GM12878 (cell line): ENCODE measurements at regions not wholly inside any gene's neighbourhood (a gene's known extent, or its start where the extent isn't known, plus 50 kb on each side); places are given as distances from the start of the nearest gene placed in this dataset.

ENCODE experiments used
- ATAC-seq: fragments of 200-7000 bp; cut with Tn5 transposase; 3 replicates; pipeline ENCODE4 v1.9.1; 2020; ENCODE audit warnings: mild to moderate bottlenecking, moderate library complexity
- BruUV-seq: library from RNA; stranded (reverse); fragments of 400-500 nt; replicated peaks from 2 replicates; lab custom pipeline; 2021; lab: Mats Ljungman, UMichigan
- CTCF ChIA-PET: fragments of 300-600 bp; sonication (Branson Sonifier 250); formaldehyde crosslinking; extraction: SDS; loops from one replicate; lab custom pipeline; 2021; ENCODE audit warnings: inconsistent platforms; lab: Yijun Ruan, JAX
- POLR2A ChIA-PET: fragments of 350-600 bp; formaldehyde crosslinking; extraction: SDS; loops from one replicate; lab custom pipeline; 2021; ENCODE audit warnings: inconsistent platforms; lab: Charles Lee
- RAD21 ChIA-PET: fragments of 300-600 bp; sonication (Branson Sonifier 250); formaldehyde crosslinking; loops from one replicate; lab custom pipeline; 2023; ENCODE audit warnings: antibody characterized with exemption; ENCODE audit not compliant: unreplicated experiment; lab: Charles Lee
- SMC1A ChIA-PET: fragments of 300-600 bp; sonication (Branson Sonifier 250); formaldehyde crosslinking; loops from one replicate; lab custom pipeline; 2023; ENCODE audit not compliant: unreplicated experiment, uncharacterized antibody; lab: Charles Lee
- DNase-seq: peaks from one replicate; pipeline ENCODE4 v3.0.0-alpha.2; 2011; ENCODE audit warnings: low read depth, low spot score
- FAIRE-seq: peaks from 3 replicates; lab custom pipeline; 2011; peaks lifted over from hg19 to GRCh38; lab: Jason Lieb, UNC
- H2AFZ ChIP-seq: 2 replicates; pipeline ENCODE4 v1.6.0; 2011; ENCODE audit warnings: low read depth, low read length, control low read depth; ENCODE audit not compliant: control insufficient read depth
- H3K27ac ChIP-seq: 2 replicates; pipeline ENCODE4 v1.5.1; 2011; ENCODE audit warnings: control low read depth; ENCODE audit not compliant: control insufficient read depth, insufficient read depth
- H3K27me3 ChIP-seq, 2 experiments: replicated peaks in 1 of 2; 2 replicates each; pipeline versions ENCODE4 v1.6.0 to v1.6.1; 2011; ENCODE audit warnings: low read length in 1 of 2; ENCODE audit not compliant: control insufficient read depth in 2 of 2, insufficient read depth in 2 of 2
- H3K36me3 ChIP-seq, 2 experiments: 2 replicates each; pipeline ENCODE4 v1.5.1; 2011; ENCODE audit warnings: low read length in 1 of 2; ENCODE audit not compliant: control insufficient read depth in 2 of 2, insufficient read depth in 2 of 2
- H3K4me1 ChIP-seq: 2 replicates; pipeline ENCODE4 v1.6.1; 2011; ENCODE audit warnings: mild to moderate bottlenecking, low read length, moderate library complexity, mixed read lengths; ENCODE audit not compliant: control insufficient read depth, insufficient read depth
- H3K4me2 ChIP-seq: 2 replicates; pipeline ENCODE4 v1.6.0; 2011; ENCODE audit warnings: control low read depth; ENCODE audit not compliant: control insufficient read depth, insufficient read depth
- H3K4me3 ChIP-seq: fragments of 200-600 bp; sonication (generic); 2 replicates; pipeline ENCODE4 v1.5.1; 2016
- H3K79me2 ChIP-seq: 2 replicates; pipeline ENCODE4 v1.6.0; 2011; ENCODE audit warnings: low read length; ENCODE audit not compliant: control insufficient read depth, insufficient read depth
- H3K9ac ChIP-seq: 2 replicates; pipeline ENCODE4 v1.8.0; 2011; ENCODE audit warnings: low read length, control low read depth, mixed read lengths; ENCODE audit not compliant: control insufficient read depth, insufficient read depth
- H3K9me3 ChIP-seq: replicated peaks from 3 replicates; pipeline ENCODE4 v1.5.1; 2011; ENCODE audit warnings: mild to moderate bottlenecking, low read length; ENCODE audit not compliant: control insufficient read depth, insufficient read depth
- H4K20me1 ChIP-seq: 2 replicates; pipeline ENCODE4 v1.6.0; 2011; ENCODE audit not compliant: control insufficient read depth, insufficient read depth
- BMI1 ChIP-seq: fragments of 450-650 bp; IDR thresholded peaks from 2 replicates; pipeline ENCODE4 v1.6.1; 2016; ENCODE audit warnings: mild to moderate bottlenecking, moderate library complexity, borderline replicate concordance
- ETV6 ChIP-seq, 2 experiments: fragments of 450-650 bp in 1 of 2; IDR thresholded peaks in 1 of 2; conservative IDR thresholded peaks in 1 of 2; 2 replicates each; pipeline ENCODE4 v1.6.1; 2014; ENCODE audit warnings: antibody characterized with exemption in 1 of 2, borderline replicate concordance in 1 of 2, low read depth in 1 of 2, mild to moderate bottlenecking in 1 of 2, moderate library complexity in 1 of 2
- MXI1 ChIP-seq: fragments of 150-350 bp; IDR thresholded peaks from 2 replicates; pipeline ENCODE4 v1.6.1; 2011; ENCODE audit warnings: low read depth, mild to moderate bottlenecking, inconsistent platforms, low read length, improper control_type of control experiment
- NR2C2 ChIP-seq: IDR thresholded peaks from 2 replicates; pipeline ENCODE4 v1.6.1; 2011; ENCODE audit warnings: borderline replicate concordance, low read depth; ENCODE audit not compliant: control insufficient read depth, insufficient read length
- PAX5 ChIP-seq: IDR thresholded peaks from 2 replicates; pipeline ENCODE4 v1.6.1; 2011; ENCODE audit warnings: low read depth, low read length, borderline replicate concordance
- RUNX3 ChIP-seq: IDR thresholded peaks from 2 replicates; pipeline ENCODE4 v1.6.1; 2012; ENCODE audit warnings: low read length, inconsistent platforms
- YY1 ChIP-seq: IDR thresholded peaks from 2 replicates; pipeline ENCODE4 v1.6.1; 2011; ENCODE audit warnings: low read depth, mild to moderate bottlenecking, low read length
- WGBS: methylation state at CpG from one replicate; pipeline ENCODE4 v1.1.6; 2016; ENCODE audit warnings: low lambda C conversion rate; ENCODE audit not compliant: insufficient replicate concordance, insufficient coverage; ENCODE audit errors: missing lambda C conversion rate; 5-methylcytosine and 5-hydroxymethylcytosine counted together
- in situ Hi-C: fragments of 300-500 bp; cut with MboI; formaldehyde crosslinking; loops from 9 replicates; pipeline ENCODE4 v1.14.3; 2018; ENCODE audit warnings: mixed read lengths
- intact Hi-C: fragments of 100-400 bp; cut with micrococcal nuclease; formaldehyde crosslinking; loops from one replicate; pipeline ENCODE4 v1.14.2; 2022; ENCODE audit not compliant: unreplicated experiment
- TF ChIP-seq, protein P1 (sequence below): fragments of 450-650 bp; IDR thresholded peaks from 2 replicates; pipeline ENCODE4 v1.6.1; 2016; ENCODE audit warnings: mild to moderate bottlenecking, moderate library complexity, borderline replicate concordance
- TF ChIP-seq, protein P2 (sequence below): fragments of 450-650 bp; IDR thresholded peaks from 2 replicates; pipeline ENCODE4 v1.6.1; 2017; ENCODE audit warnings: mild to moderate bottlenecking, low read depth, inconsistent platforms; ENCODE audit not compliant: poor library complexity, severe bottlenecking
- TF ChIP-seq, protein P3 (sequence below): IDR thresholded peaks from 2 replicates; pipeline ENCODE4 v1.6.1; 2012; ENCODE audit warnings: low read depth, low read length, improper control_type of control experiment
- TF ChIP-seq, protein P4 (sequence below): fragments of 450-650 bp; IDR thresholded peaks from 2 replicates; pipeline ENCODE4 v1.6.1; 2017; ENCODE audit warnings: low read depth, mild to moderate bottlenecking, moderate library complexity

DNA sequence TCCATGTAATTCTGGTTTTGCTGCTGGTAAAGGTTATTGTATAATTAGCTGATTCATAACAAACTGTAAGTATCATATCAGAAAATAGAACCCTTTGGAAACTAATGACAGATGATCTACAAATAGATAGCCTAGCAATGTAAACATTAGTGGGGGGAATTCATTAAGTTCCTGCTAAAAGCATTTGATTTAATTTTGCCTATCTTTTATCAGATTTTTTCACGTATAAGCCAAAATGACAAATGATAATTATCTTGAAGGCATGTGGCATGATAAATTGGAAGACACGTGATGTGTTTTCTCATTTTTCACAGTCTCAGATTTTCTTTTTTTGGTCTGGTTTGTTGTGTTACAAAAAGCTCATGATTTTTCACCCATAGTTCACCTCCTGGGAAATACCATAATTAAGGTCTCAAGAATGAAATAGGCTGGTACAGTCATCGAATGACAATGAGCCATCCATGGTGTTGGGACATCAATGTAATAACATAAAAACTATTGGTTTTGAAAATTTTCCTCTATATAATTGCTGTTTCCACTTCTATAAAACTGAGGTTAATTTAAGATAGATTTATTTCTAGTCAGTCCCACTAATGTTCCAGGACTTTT is 325.9 kb upstream of the TBL1XR1 start:
- ChIA-PET SMC1A (no interaction called here), RAD21 (interaction anchor here (1.1 kb wide), 1 partner anchor 472 kb away, joined by 3 read pairs; no protein-coding TSS in a partner anchor), POLR2A (no interaction called here), CTCF (no interaction called here)
- Histone ChIP-seq H3K4me1 (no peaks in the 10 kb centered on the region), H3K9ac (no peak overlapping the region), H4K20me1 (no peaks in the 10 kb centered on the region), H3K4me2 (no peak overlapping the region), H3K4me3 (no peak overlapping the region), H3K27ac (no peak overlapping the region), H3K36me3 (no peaks in the 10 kb centered on the region), H3K9me3 (no peaks in the 10 kb centered on the region), H3K79me2 (no peaks in the 10 kb centered on the region), H2AFZ (no peak overlapping the region), H3K27me3 (no peaks in the 10 kb centered on the region)
- no TSS peak for BruUV-seq
- DNase-seq (no peak), FAIRE-seq (no peak), ATAC-seq (no peak)
- WGBS: 23% methylated on average over 3 of the region's 3 CpGs
- in situ Hi-C loops (no loop called here), intact Hi-C loops (no loop called here)
- TF ChIP-seq, protein P1, sequence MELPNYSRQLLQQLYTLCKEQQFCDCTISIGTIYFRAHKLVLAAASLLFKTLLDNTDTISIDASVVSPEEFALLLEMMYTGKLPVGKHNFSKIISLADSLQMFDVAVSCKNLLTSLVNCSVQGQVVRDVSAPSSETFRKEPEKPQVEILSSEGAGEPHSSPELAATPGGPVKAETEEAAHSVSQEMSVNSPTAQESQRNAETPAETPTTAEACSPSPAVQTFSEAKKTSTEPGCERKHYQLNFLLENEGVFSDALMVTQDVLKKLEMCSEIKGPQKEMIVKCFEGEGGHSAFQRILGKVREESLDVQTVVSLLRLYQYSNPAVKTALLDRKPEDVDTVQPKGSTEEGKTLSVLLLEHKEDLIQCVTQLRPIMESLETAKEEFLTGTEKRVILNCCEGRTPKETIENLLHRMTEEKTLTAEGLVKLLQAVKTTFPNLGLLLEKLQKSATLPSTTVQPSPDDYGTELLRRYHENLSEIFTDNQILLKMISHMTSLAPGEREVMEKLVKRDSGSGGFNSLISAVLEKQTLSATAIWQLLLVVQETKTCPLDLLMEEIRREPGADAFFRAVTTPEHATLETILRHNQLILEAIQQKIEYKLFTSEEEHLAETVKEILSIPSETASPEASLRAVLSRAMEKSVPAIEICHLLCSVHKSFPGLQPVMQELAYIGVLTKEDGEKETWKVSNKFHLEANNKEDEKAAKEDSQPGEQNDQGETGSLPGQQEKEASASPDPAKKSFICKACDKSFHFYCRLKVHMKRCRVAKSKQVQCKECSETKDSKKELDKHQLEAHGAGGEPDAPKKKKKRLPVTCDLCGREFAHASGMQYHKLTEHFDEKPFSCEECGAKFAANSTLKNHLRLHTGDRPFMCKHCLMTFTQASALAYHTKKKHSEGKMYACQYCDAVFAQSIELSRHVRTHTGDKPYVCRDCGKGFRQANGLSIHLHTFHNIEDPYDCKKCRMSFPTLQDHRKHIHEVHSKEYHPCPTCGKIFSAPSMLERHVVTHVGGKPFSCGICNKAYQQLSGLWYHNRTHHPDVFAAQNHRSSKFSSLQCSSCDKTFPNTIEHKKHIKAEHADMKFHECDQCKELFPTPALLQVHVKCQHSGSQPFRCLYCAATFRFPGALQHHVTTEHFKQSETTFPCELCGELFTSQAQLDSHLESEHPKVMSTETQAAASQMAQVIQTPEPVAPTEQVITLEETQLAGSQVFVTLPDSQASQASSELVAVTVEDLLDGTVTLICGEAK: no peak
- TF ChIP-seq, protein P2, sequence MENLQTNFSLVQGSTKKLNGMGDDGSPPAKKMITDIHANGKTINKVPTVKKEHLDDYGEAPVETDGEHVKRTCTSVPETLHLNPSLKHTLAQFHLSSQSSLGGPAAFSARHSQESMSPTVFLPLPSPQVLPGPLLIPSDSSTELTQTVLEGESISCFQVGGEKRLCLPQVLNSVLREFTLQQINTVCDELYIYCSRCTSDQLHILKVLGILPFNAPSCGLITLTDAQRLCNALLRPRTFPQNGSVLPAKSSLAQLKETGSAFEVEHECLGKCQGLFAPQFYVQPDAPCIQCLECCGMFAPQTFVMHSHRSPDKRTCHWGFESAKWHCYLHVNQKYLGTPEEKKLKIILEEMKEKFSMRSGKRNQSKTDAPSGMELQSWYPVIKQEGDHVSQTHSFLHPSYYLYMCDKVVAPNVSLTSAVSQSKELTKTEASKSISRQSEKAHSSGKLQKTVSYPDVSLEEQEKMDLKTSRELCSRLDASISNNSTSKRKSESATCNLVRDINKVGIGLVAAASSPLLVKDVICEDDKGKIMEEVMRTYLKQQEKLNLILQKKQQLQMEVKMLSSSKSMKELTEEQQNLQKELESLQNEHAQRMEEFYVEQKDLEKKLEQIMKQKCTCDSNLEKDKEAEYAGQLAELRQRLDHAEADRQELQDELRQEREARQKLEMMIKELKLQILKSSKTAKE: no peak
- TF ChIP-seq PAX5 (no peak), BMI1 (no peak), RUNX3 (no peak), YY1 (no peak), NR2C2 (no peak), ETV6 (conservative IDR thresholded peaks at IDR 0.05 in 1 of 2, IDR thresholded peaks at IDR 0.05 in 1 of 2; ENCODE audit: borderline replicate concordance in 1 of 2, low read depth in 1 of 2) (no peak), MXI1 (no peak)
- TF ChIP-seq, protein P3, sequence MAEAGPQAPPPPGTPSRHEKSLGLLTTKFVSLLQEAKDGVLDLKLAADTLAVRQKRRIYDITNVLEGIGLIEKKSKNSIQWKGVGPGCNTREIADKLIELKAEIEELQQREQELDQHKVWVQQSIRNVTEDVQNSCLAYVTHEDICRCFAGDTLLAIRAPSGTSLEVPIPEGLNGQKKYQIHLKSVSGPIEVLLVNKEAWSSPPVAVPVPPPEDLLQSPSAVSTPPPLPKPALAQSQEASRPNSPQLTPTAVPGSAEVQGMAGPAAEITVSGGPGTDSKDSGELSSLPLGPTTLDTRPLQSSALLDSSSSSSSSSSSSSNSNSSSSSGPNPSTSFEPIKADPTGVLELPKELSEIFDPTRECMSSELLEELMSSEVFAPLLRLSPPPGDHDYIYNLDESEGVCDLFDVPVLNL: no peak
- TF ChIP-seq, protein P4, sequence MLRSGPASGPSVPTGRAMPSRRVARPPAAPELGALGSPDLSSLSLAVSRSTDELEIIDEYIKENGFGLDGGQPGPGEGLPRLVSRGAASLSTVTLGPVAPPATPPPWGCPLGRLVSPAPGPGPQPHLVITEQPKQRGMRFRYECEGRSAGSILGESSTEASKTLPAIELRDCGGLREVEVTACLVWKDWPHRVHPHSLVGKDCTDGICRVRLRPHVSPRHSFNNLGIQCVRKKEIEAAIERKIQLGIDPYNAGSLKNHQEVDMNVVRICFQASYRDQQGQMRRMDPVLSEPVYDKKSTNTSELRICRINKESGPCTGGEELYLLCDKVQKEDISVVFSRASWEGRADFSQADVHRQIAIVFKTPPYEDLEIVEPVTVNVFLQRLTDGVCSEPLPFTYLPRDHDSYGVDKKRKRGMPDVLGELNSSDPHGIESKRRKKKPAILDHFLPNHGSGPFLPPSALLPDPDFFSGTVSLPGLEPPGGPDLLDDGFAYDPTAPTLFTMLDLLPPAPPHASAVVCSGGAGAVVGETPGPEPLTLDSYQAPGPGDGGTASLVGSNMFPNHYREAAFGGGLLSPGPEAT: no peak
